Kidney (tissue), 13 donors: ENCODE measurements at regions not wholly inside any gene's neighbourhood (a gene's known extent, or its start where the extent isn't known, plus 50 kb on each side); places are given as distances from the start of the nearest gene placed in this dataset.
"Not testable (repeated sequence)": the region's sequence is repeated elsewhere in the genome, so short reads cannot be mapped to it uniquely, and the experiment has no call there.

Experiments
- DNase-seq, 5 donors: peaks; one replicate each; pipeline ENCODE4 v3.0.0-alpha.2; 2013 to 2020
- FAIRE-seq: peaks from 2 replicates; lab custom pipeline; 2012; peaks lifted over from hg19 to GRCh38; lab: Jason Lieb, UNC
- H3K27ac ChIP-seq, 2 donors: one replicate each; pipeline ENCODE4 v1.7.0; 2013; ENCODE audit warnings: low read depth in 2 of 2, low read length in 2 of 2, inconsistent platforms in 1 of 2
- H3K27me3 ChIP-seq: one replicate; pipeline ENCODE4 v1.7.1; 2013; ENCODE audit warnings: low read length, inconsistent platforms; ENCODE audit not compliant: control insufficient read depth, insufficient read depth
- H3K36me3 ChIP-seq, 3 donors: one replicate each; pipeline versions ENCODE4 v1.7.0 to v1.7.1; 2013; ENCODE audit warnings: low read length in 3 of 3, control low read depth in 1 of 3, inconsistent platforms in 1 of 3; ENCODE audit not compliant: insufficient read depth in 3 of 3, control insufficient read depth in 2 of 3
- H3K4me1 ChIP-seq, 3 donors: one replicate each; pipeline versions ENCODE4 v1.7.0 to v1.7.1; 2013; ENCODE audit warnings: low read length in 3 of 3, inconsistent platforms in 1 of 3, low read depth in 1 of 3; ENCODE audit not compliant: control insufficient read depth in 2 of 3, insufficient read depth in 2 of 3
- H3K4me3 ChIP-seq, 3 donors: one replicate each; pipeline versions ENCODE4 v1.7.0 to v1.8.1; 2013; ENCODE audit warnings: low read length in 3 of 3, control low read depth in 1 of 3, inconsistent platforms in 1 of 3
- H3K9ac ChIP-seq, 3 donors: one replicate each; pipeline versions ENCODE4 v1.7.0 to v1.7.1; 2013; ENCODE audit warnings: low read length in 3 of 3, control low read depth in 1 of 3, inconsistent platforms in 1 of 3
- H3K9me3 ChIP-seq, 3 donors: one replicate each; pipeline versions ENCODE4 v1.7.0 to v1.7.1; 2013; ENCODE audit warnings: low read length in 3 of 3, control low read depth in 1 of 3, inconsistent platforms in 1 of 3; ENCODE audit not compliant: control insufficient read depth in 2 of 3, insufficient read depth in 1 of 3
- CTCF ChIP-seq: IDR thresholded peaks from 3 replicates; pipeline ENCODE4 v1.5.1; 2012; ENCODE audit warnings: mild to moderate bottlenecking, moderate library complexity, borderline replicate concordance; ENCODE audit not compliant: insufficient read depth; ENCODE audit errors: extremely low read depth
- intact Hi-C: fragments of 100-400 bp; cut with DNase I; formaldehyde crosslinking; loops from one replicate; pipeline ENCODE4 v1.11.1; 2022
- donor health status: control.
- donor health status: control.
- donor health status: control.
- donor health status: control.
- donor health status: control.
- donor health status: DM: yes; HTN: yes; CAD: no.
- donor health status: Normal renal cell carcinoma (clear cell type).

- Histone ChIP-seq H3K27ac (no peak overlapping the region), H3K36me3 (no peaks in the 10 kb centered on the region), H3K4me1 (no peaks in the 10 kb centered on the region), H3K9ac (no peak overlapping the region), H3K4me3 (no peak overlapping the region), H3K9me3 (no peaks in the 10 kb centered on the region), H3K27me3 (no peaks in the 10 kb centered on the region)
- FAIRE-seq (no peak), DNase-seq (peak in 4 of 5 donors; percentile 78 to 93 (median 86))
- intact Hi-C loops, result loop anchor here (5.0 kb wide), 1 partner anchor 491 kb away; the partner anchor contains the start of gene DRD1
- peak; percentile 91 for TF ChIP-seq CTCF
Observed at GRCh38 chr5:174951151-174951780, 226.9 kb downstream of the MSX2 start.

GRCh38 chr5:174947548-174947947 is 223.2 kb downstream of the MSX2 start:
- DNase-seq (no peak), FAIRE-seq (peak; percentile 53)
- H3K4me3 ChIP-seq, result no peak overlapping the region
- H3K9ac ChIP-seq, result no peak overlapping the region
- no peaks in the 10 kb centered on the region for H3K4me1 ChIP-seq
- intact Hi-C loops, result no loop called here
- H3K27me3 ChIP-seq, result no peaks in the 10 kb centered on the region
- no peak for TF ChIP-seq CTCF
- no peak overlapping the region for H3K27ac ChIP-seq
- no peaks in the 10 kb centered on the region for H3K36me3 ChIP-seq
- H3K9me3 ChIP-seq, result no peaks in the 10 kb centered on the region

- H3K27me3 ChIP-seq, result no peaks in the 10 kb centered on the region
- intact Hi-C loops, result no loop called here
- no peak for TF ChIP-seq CTCF
- no peak overlapping the region for H3K27ac ChIP-seq
- no peaks in the 10 kb centered on the region for H3K9me3 ChIP-seq
- no peaks in the 10 kb centered on the region for H3K36me3 ChIP-seq
- H3K4me3 ChIP-seq, result no peak overlapping the region
- no peak for DNase-seq
- H3K4me1 ChIP-seq, result no peaks in the 10 kb centered on the region
- FAIRE-seq, result no peak
- H3K9ac ChIP-seq, result no peak overlapping the region
Observed at GRCh38 chr5:174945853-174946252, 221.5 kb downstream of the MSX2 start.

GRCh38 chr5:174943785-174944184 is 219.4 kb downstream of the MSX2 start:
- no peaks in the 10 kb centered on the region for H3K4me1 ChIP-seq
- H3K4me3 ChIP-seq, result no peak overlapping the region
- H3K36me3 ChIP-seq, result no peaks in the 10 kb centered on the region
- no peak for TF ChIP-seq CTCF
- H3K27ac ChIP-seq, result no peak overlapping the region
- intact Hi-C loops, result no loop called here
- DNase-seq (no peak), FAIRE-seq (no peak)
- H3K9me3 ChIP-seq, result no peaks in the 10 kb centered on the region
- H3K27me3 ChIP-seq, result no peaks in the 10 kb centered on the region
- H3K9ac ChIP-seq, result no peak overlapping the region

- H3K27me3 ChIP-seq, H3K36me3 ChIP-seq, H3K27ac ChIP-seq, FAIRE-seq, H3K9ac ChIP-seq, H3K4me1 ChIP-seq, intact Hi-C loops, DNase-seq, H3K9me3 ChIP-seq, H3K4me3 ChIP-seq: not testable (repeated sequence)
Observed at GRCh38 chr5:174943002-174943401, 218.6 kb downstream of the MSX2 start.
